ENCODE measurements at regions not wholly inside any gene's neighbourhood (a gene's known extent, or its start where the extent isn't known, plus 50 kb on each side); places are given as distances from the start of the nearest gene placed in this dataset.

DNA sequence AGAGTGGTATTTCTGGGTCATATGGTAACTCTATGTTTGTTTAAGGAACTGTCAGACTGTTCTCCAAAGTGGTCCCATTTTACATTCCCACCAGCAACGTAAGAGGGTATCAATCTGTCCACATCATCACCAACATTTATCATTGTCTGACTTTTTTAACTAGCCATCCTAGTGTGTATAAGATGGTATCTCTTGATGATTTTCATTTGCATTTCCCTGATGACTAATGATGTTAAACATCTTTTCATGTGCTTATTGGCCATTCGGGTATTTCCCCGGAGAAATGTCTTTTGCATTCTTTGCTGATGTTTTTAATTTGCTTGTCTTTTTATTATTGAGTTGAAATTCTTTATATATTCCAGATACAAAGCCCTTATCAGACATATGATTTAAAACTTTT lies 370.1 kb upstream of the NR5A2 start:
- H3K36me3 ChIP-seq (ENCODE audit: control insufficient read depth in 2 of 2, insufficient read depth in 2 of 2, low read length in 1 of 2): no peaks in the 10 kb centered on the region
- no peaks in the 10 kb centered on the region for H3K9me3 ChIP-seq (replicated peaks; ENCODE audit: control insufficient read depth, insufficient read depth, low read length)
- no TSS peak for BruUV-seq (replicated peaks)
- H3K79me2 ChIP-seq (ENCODE audit: control insufficient read depth, insufficient read depth, low read length): no peaks in the 10 kb centered on the region
- H3K4me3 ChIP-seq: no peak overlapping the region
- DNase-seq (ENCODE audit: low read depth, low spot score) (no peak), ATAC-seq (no peak), FAIRE-seq (no peak)
- no peaks in the 10 kb centered on the region for H3K27me3 ChIP-seq (replicated peaks in 1 of 2; ENCODE audit: control insufficient read depth in 2 of 2, insufficient read depth in 2 of 2, low read length in 1 of 2)
- ChIA-PET CTCF (no interaction called here), SMC1A (ENCODE audit: uncharacterized antibody, unreplicated experiment) (no interaction called here), RAD21 (ENCODE audit: unreplicated experiment) (no interaction called here), POLR2A (no interaction called here)
- 8% methylated on average over 3 of the region's 3 CpGs for WGBS (ENCODE audit: insufficient coverage, insufficient replicate concordance, low lambda C conversion rate, missing lambda C conversion rate)
- H3K9ac ChIP-seq (ENCODE audit: control insufficient read depth, insufficient read depth, low read length): no peak overlapping the region
- no peaks in the 10 kb centered on the region for H4K20me1 ChIP-seq (ENCODE audit: control insufficient read depth, insufficient read depth)
- H2AFZ ChIP-seq (ENCODE audit: control insufficient read depth, low read depth, low read length): no peak overlapping the region
- H3K4me1 ChIP-seq (ENCODE audit: control insufficient read depth, insufficient read depth, low read length): no peaks in the 10 kb centered on the region
- no peak overlapping the region for H3K4me2 ChIP-seq (ENCODE audit: control insufficient read depth, insufficient read depth)
- in situ Hi-C loops (cut with MboI) (no loop called here), intact Hi-C loops (cut with micrococcal nuclease; ENCODE audit: unreplicated experiment) (no loop called here)
- no peak overlapping the region for H3K27ac ChIP-seq (ENCODE audit: control insufficient read depth, insufficient read depth)
- TF ChIP-seq RAD51 (IDR thresholded peaks at IDR 0.05): no peak
- TF ChIP-seq DPF2 (IDR thresholded peaks at IDR 0.05): no peak

- Histone ChIP-seq H3K9ac (ENCODE audit: control insufficient read depth, insufficient read depth, low read length) (no peak overlapping the region), H3K27me3 (replicated peaks in 1 of 2; ENCODE audit: control insufficient read depth in 2 of 2, insufficient read depth in 2 of 2, low read length in 1 of 2) (no peaks in the 10 kb centered on the region), H3K79me2 (ENCODE audit: control insufficient read depth, insufficient read depth, low read length) (no peaks in the 10 kb centered on the region), H3K9me3 (replicated peaks; ENCODE audit: control insufficient read depth, insufficient read depth, low read length) (no peaks in the 10 kb centered on the region), H3K4me3 (no peak overlapping the region), H4K20me1 (ENCODE audit: control insufficient read depth, insufficient read depth) (no peaks in the 10 kb centered on the region), H3K4me1 (ENCODE audit: control insufficient read depth, insufficient read depth, low read length) (no peaks in the 10 kb centered on the region), H3K4me2 (ENCODE audit: control insufficient read depth, insufficient read depth) (no peak overlapping the region), H3K27ac (ENCODE audit: control insufficient read depth, insufficient read depth) (no peak overlapping the region), H2AFZ (ENCODE audit: control insufficient read depth, low read depth, low read length) (no peak overlapping the region), H3K36me3 (ENCODE audit: control insufficient read depth in 2 of 2, insufficient read depth in 2 of 2, low read length in 1 of 2) (no peaks in the 10 kb centered on the region)
- DNase-seq (ENCODE audit: low read depth, low spot score) (no peak), FAIRE-seq (no peak), ATAC-seq (no peak)
- TF ChIP-seq MXI1 (IDR thresholded peaks at IDR 0.05; ENCODE audit: low read depth, low read length): no peak
- no peak for TF ChIP-seq HDGF (IDR thresholded peaks at IDR 0.05)
- TF ChIP-seq KAT2A (conservative IDR thresholded peaks at IDR 0.05; ENCODE audit: control insufficient read depth, low read depth, low read length): no peak
- no peak for TF ChIP-seq CHD2 (IDR thresholded peaks at IDR 0.05; ENCODE audit: borderline replicate concordance, low read depth, low read length)
- no peak for TF ChIP-seq BHLHE40 (IDR thresholded peaks at IDR 0.05; ENCODE audit: borderline replicate concordance in 1 of 2, low read depth in 2 of 2, low read length in 1 of 2)
- in situ Hi-C loops (cut with MboI) (no loop called here), intact Hi-C loops (cut with micrococcal nuclease; ENCODE audit: unreplicated experiment) (no loop called here)
- 23% methylated on average over 2 of the region's 2 CpGs for WGBS (ENCODE audit: insufficient coverage, insufficient replicate concordance, low lambda C conversion rate, missing lambda C conversion rate)
- CTCF ChIA-PET: no interaction called here
- BruUV-seq (replicated peaks): no TSS peak
- RAD21 ChIA-PET (ENCODE audit: unreplicated experiment): no interaction called here
- POLR2A ChIA-PET: no interaction called here
- SMC1A ChIA-PET (ENCODE audit: uncharacterized antibody, unreplicated experiment): no interaction called here
These were observed 367.4 kb upstream of the NR5A2 start for GRCh38 chr1:199660071-199660470.
